ENCODE measurements at regions not wholly inside any gene's neighbourhood (a gene's known extent, or its start where the extent isn't known, plus 50 kb on each side); places are given as distances from the start of the nearest gene placed in this dataset.

DNA sequence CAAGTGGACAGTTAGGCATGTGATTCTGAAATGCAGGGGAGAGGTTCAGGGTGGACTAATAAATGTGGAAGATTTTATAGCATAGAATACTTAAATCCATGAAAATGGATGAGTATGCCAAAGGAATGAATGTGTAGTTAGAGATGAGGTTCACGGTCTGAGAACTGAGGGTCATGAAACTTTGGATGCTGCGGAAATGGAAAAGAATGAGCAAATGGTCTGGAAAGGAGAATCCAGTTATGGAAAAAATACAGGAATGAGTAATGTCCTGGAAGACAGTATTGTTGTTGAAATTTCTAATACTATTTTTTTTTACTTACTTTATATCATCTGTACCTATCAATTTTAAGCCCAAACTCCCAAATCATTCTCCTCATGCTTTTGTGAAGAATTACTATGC, 2369.4 kb downstream of the MAT2B start:
- Histone ChIP-seq H3K9me2 (replicated peaks; ENCODE audit: insufficient read depth, low read length) (no peaks in the 10 kb centered on the region), H3K9ac (ENCODE audit: low read length) (no peak overlapping the region), H3K27ac (ENCODE audit: low read depth, low read length) (no peak overlapping the region), H3K4me2 (ENCODE audit: low read depth, low read length, poor library complexity, severe bottlenecking) (no peak overlapping the region), H2AFZ (ENCODE audit: low read depth, low read length, severe bottlenecking) (no peak overlapping the region), H3K9me3 (ENCODE audit: insufficient read depth, low read length) (no peaks in the 10 kb centered on the region), H4K20me1 (ENCODE audit: low read depth, low read length) (no peaks in the 10 kb centered on the region), H3K4me3 (ENCODE audit: insufficient read depth, low read length, poor library complexity, severe bottlenecking) (no peak overlapping the region), H3K36me3 (ENCODE audit: low read length) (no peaks in the 10 kb centered on the region), H3K27me3 (ENCODE audit: low read length) (no peaks in the 10 kb centered on the region), H3F3A (ENCODE audit: insufficient read depth) (no peaks in the 10 kb centered on the region), H3K79me2 (ENCODE audit: insufficient read depth, low read length) (no peaks in the 10 kb centered on the region)
- TF ChIP-seq, protein P1, sequence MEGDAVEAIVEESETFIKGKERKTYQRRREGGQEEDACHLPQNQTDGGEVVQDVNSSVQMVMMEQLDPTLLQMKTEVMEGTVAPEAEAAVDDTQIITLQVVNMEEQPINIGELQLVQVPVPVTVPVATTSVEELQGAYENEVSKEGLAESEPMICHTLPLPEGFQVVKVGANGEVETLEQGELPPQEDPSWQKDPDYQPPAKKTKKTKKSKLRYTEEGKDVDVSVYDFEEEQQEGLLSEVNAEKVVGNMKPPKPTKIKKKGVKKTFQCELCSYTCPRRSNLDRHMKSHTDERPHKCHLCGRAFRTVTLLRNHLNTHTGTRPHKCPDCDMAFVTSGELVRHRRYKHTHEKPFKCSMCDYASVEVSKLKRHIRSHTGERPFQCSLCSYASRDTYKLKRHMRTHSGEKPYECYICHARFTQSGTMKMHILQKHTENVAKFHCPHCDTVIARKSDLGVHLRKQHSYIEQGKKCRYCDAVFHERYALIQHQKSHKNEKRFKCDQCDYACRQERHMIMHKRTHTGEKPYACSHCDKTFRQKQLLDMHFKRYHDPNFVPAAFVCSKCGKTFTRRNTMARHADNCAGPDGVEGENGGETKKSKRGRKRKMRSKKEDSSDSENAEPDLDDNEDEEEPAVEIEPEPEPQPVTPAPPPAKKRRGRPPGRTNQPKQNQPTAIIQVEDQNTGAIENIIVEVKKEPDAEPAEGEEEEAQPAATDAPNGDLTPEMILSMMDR (IDR thresholded peaks at IDR 0.05; ENCODE audit: insufficient read depth, low read length, poor library complexity, severe bottlenecking): no peak
- TF ChIP-seq EZH2phosphoT487 (conservative IDR thresholded peaks at IDR 0.05; ENCODE audit: low read length): no peak

DNA sequence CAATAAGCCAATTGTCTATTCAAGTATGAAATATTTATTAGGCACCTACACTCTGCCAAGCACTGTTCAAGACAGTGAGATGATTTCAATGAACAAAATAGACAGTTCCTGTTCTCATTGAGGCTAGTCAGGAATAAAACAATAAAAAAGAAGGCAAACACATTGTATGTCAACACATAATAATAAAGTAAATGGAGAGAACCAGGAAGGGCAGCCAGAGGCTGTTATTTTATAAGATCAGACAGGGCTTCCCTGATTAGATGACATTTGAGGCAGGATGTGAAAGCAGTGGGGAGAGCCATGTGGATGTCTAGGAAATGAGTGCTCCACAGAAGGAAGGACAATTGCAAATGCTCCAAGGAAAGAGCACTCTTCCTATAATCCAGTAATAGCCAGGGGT, 2371.1 kb downstream of the MAT2B start:
- Histone ChIP-seq H3K4me3 (ENCODE audit: insufficient read depth, low read length, poor library complexity, severe bottlenecking) (no peak overlapping the region), H3K27ac (ENCODE audit: low read depth, low read length) (no peak overlapping the region), H3F3A (ENCODE audit: insufficient read depth) (no peaks in the 10 kb centered on the region), H3K36me3 (ENCODE audit: low read length) (no peaks in the 10 kb centered on the region), H4K20me1 (ENCODE audit: low read depth, low read length) (no peaks in the 10 kb centered on the region), H3K4me2 (ENCODE audit: low read depth, low read length, poor library complexity, severe bottlenecking) (no peak overlapping the region), H3K9me3 (ENCODE audit: insufficient read depth, low read length) (no peaks in the 10 kb centered on the region), H2AFZ (ENCODE audit: low read depth, low read length, severe bottlenecking) (no peak overlapping the region), H3K9me2 (replicated peaks; ENCODE audit: insufficient read depth, low read length) (no peaks in the 10 kb centered on the region), H3K79me2 (ENCODE audit: insufficient read depth, low read length) (no peaks in the 10 kb centered on the region), H3K27me3 (ENCODE audit: low read length) (no peaks in the 10 kb centered on the region), H3K9ac (ENCODE audit: low read length) (no peak overlapping the region)
- TF ChIP-seq, protein P1 (IDR thresholded peaks at IDR 0.05; ENCODE audit: insufficient read depth, low read length, poor library complexity, severe bottlenecking): no peak
- TF ChIP-seq EZH2phosphoT487 (conservative IDR thresholded peaks at IDR 0.05; ENCODE audit: low read length): no peak

DNA sequence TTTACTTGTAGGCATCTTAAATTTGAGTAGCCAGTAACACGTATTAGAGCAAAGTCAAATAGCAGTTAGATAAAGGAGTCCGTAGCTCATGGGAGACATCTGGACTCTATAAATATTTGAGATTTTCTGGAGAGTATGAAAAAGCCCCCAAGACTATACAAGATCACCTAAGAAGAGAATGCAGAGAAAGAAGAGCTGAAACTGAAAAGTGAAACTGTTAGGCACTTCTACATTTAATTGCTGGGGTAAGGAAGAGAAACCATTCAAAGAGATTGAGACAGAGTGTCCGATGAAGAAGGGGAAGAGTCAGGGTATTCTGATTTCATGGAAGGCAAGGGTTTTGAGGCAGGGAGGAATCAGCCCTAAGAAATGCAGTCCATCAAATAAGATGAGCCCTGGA, 2372.1 kb downstream of the MAT2B start:
- Histone ChIP-seq H3K9me3 (ENCODE audit: insufficient read depth, low read length) (no peaks in the 10 kb centered on the region), H3K27ac (ENCODE audit: low read depth, low read length) (no peak overlapping the region), H4K20me1 (ENCODE audit: low read depth, low read length) (no peaks in the 10 kb centered on the region), H2AFZ (ENCODE audit: low read depth, low read length, severe bottlenecking) (no peak overlapping the region), H3K27me3 (ENCODE audit: low read length) (no peaks in the 10 kb centered on the region), H3K9ac (ENCODE audit: low read length) (no peak overlapping the region), H3K4me3 (ENCODE audit: insufficient read depth, low read length, poor library complexity, severe bottlenecking) (no peak overlapping the region), H3K36me3 (ENCODE audit: low read length) (no peaks in the 10 kb centered on the region), H3F3A (ENCODE audit: insufficient read depth) (no peaks in the 10 kb centered on the region), H3K9me2 (replicated peaks; ENCODE audit: insufficient read depth, low read length) (no peaks in the 10 kb centered on the region), H3K4me2 (ENCODE audit: low read depth, low read length, poor library complexity, severe bottlenecking) (no peak overlapping the region), H3K79me2 (ENCODE audit: insufficient read depth, low read length) (no peaks in the 10 kb centered on the region)
- no peak for TF ChIP-seq EZH2phosphoT487 (conservative IDR thresholded peaks at IDR 0.05; ENCODE audit: low read length)
- TF ChIP-seq, protein P1 (IDR thresholded peaks at IDR 0.05; ENCODE audit: insufficient read depth, low read length, poor library complexity, severe bottlenecking): no peak

Data from SU-DHL-6 (cell line).